ENCODE measurements at regions not wholly inside any gene's neighbourhood (a gene's known extent, or its start where the extent isn't known, plus 50 kb on each side); places are given as distances from the start of the nearest gene placed in this dataset.

GRCh38 chr10:130817046-130817624 lies 494.4 kb downstream of the TCERG1L start:
- no peak for DNase-seq (ENCODE audit: low read depth in 2 of 2)

- no peak for DNase-seq (ENCODE audit: low read depth in 2 of 2)
Observed at GRCh38 chr10:130817674-130818073, 493.8 kb downstream of the TCERG1L start.

- no peak for DNase-seq (ENCODE audit: low read depth in 2 of 2)
Observed at GRCh38 chr10:130820880-130821482, 490.5 kb downstream of the TCERG1L start.

- DNase-seq (ENCODE audit: low read depth in 2 of 2) = no peak
Observed at GRCh38 chr10:130824230-130825014, 487.1 kb downstream of the TCERG1L start.

GRCh38 chr10:130833596-130833995 lies 477.9 kb downstream of the TCERG1L start:
- no peak for DNase-seq (ENCODE audit: low read depth in 2 of 2)

GRCh38 chr10:130834170-130834569 lies 477.4 kb downstream of the TCERG1L start:
- DNase-seq (ENCODE audit: low read depth in 2 of 2) = no peak

DNA sequence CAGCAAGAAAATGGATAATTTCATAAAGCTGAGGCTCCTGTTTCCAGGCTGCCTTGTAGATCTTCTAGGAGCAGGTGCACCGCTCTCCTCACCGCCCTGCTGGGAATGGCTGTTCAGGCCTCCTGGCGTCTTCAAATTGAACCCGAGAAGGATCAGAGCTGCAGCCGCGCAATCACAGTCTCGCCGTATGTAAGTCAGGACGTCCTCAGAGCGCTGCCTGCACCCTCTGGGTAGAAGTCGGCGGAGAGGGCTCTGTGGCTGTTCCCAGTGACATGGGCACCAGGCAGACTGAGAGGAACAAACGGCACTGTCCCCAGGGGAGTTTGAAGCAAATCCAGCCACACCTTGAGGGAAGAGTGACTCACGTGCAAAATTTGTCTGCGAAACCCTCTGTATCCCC lies 476.9 kb downstream of the TCERG1L start:
- no peak for DNase-seq (ENCODE audit: low read depth in 2 of 2)

- DNase-seq (ENCODE audit: low read depth in 2 of 2) = no peak
Observed at GRCh38 chr10:130835068-130835467, 476.5 kb downstream of the TCERG1L start.

DNA sequence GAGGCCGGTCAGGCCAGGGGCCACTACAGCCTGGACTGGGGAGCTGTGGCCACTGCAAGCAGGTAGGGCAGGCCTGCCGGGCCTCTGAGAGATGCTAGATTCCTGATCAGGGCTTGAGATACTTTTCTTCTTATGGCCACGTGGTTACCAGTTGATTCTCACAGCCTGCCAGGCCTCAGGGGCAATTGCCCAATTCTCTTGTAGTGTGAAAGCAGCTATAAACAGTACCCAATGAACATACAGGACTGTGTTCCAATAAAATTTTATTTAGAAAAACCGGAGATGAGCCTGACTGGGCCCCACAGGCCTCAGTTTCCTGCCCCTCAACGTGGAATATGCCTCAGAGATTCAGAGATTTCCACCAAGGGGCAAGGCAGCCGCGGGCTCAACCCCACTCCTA lies 475.2 kb downstream of the TCERG1L start:
- DNase-seq (ENCODE audit: low read depth in 2 of 2) = no peak

- DNase-seq (ENCODE audit: low read depth in 2 of 2) = no peak
Observed at GRCh38 chr10:130843051-130843653, 468.4 kb downstream of the TCERG1L start.

DNA sequence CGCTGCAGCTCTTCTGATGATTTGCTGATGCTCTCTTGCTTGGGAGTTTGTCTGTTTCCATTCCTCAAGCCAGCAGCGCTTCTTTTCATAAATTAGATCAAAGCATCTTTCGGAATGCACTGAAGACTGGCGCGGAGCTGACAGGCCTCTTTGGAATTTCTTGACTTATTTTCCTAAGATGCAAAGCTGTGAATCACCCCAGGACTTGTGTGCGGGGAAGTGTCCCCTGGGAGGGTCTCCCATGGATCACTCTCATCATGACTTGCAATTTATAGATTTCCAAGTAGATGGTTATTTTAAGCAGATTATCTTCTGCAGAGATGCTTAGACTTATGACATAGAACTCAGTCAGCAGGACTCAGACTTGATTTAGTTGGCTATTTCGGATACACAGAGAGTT lies 467.2 kb downstream of the TCERG1L start:
- DNase-seq (ENCODE audit: low read depth in 2 of 2) = no peak

- no peak for DNase-seq (ENCODE audit: low read depth in 2 of 2)
Observed at GRCh38 chr10:130847170-130847569, 464.4 kb downstream of the TCERG1L start.

GRCh38 chr10:130848855-130849254 lies 462.7 kb downstream of the TCERG1L start:
- no peak for DNase-seq (ENCODE audit: low read depth in 2 of 2)

DNA sequence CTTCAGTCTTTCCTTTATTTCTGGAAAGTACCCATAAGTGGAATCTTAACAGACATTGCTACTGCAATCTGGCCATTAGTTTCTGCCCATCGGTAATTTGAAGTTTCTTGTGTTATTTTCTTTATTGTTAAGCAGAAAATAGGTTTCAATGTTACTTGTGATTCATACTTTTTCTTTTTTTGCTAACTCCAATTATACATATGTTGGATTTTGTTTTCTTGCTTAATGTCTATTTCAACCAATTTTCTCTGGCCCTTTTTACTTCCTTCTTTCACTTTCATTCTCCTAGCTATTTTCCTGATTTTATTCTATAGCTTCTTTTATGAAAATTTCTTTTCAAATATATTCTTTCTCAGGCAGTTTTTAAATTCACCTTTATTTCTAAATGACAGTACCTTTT lies 457.4 kb downstream of the TCERG1L start:
- DNase-seq (ENCODE audit: low read depth in 2 of 2) = no peak

DNA sequence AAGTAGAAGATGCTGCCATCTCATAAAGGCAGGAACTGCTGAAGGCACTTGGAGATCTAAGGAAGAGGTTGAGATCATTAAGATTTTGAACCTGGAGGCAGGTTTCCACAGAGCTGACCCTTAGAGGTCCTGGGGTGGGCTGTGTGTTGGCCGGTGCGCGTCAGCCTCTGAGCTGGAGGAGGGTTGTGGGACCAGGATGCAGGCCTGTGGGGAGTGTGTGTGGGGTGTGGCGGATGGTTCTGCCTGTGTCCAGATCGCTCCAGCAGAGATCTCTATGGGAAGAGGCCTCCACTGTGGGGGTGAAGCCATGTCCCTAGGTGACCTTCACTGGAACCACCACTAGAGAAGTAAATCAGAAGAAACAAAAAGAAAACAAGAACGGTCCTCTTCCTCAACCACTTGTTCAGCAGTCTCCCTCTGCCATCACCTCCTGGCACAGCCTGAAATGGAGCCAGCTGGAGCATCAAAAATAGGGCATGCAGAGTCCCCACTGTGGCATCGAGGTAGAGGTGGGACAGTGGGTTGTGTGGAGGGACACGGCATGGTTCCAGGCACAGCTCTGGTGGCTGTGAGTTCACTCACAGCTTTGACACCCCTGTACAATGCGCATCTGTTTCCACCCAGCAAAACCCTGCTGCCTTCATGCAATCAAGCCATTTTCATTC lies 453.8 kb downstream of the TCERG1L start:
- DNase-seq (ENCODE audit: low read depth in 2 of 2) = no peak

- no peak for DNase-seq (ENCODE audit: low read depth in 2 of 2)
Observed at GRCh38 chr10:130858626-130859025, 452.9 kb downstream of the TCERG1L start.

GRCh38 chr10:130859427-130859826 lies 452.1 kb downstream of the TCERG1L start:
- no peak for DNase-seq (ENCODE audit: low read depth in 2 of 2)

DNA sequence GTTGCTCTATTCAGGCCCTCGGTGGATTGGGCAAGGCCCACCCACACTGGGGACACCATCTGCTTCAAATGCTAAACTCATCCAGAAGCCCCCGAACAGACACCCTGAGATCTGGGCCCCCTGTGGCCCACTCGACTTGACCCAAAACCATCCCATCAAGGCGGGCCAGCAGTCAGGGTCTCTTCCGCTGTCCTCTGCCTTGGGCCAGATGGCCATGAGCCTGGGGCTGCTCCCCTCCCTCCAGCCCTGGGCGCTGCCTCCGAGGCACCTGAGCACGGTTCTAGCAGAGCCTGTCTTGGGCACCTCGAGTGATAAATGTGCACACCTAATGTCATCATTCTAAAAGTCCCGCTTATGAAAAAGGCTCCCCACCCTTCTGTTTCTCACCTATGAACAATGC lies 449.4 kb downstream of the TCERG1L start:
- DNase-seq (ENCODE audit: low read depth in 2 of 2) = no peak

GRCh38 chr10:130862626-130863025 lies 448.9 kb downstream of the TCERG1L start:
- DNase-seq (ENCODE audit: low read depth in 2 of 2) = no peak

DNA sequence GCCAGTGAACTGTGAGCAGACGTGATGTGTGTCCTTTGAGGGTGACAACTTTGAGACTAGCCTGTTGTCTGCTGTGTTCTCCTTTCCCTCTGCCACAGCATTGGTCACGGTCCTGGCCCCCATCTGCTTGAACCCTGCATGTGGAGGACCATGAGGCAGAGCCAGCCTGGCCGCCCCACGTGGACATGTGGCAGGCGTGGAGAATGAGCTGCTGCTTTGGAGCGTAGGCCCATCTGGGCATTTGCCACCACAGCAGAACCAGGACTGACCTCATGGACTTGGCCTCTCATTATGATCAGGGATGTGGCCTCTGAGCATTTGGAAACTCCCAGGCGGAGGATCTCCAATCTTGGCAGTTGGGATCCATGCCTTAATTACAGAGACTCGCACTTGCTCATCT lies 448.5 kb downstream of the TCERG1L start:
- DNase-seq (ENCODE audit: low read depth in 2 of 2) = no peak

DNA sequence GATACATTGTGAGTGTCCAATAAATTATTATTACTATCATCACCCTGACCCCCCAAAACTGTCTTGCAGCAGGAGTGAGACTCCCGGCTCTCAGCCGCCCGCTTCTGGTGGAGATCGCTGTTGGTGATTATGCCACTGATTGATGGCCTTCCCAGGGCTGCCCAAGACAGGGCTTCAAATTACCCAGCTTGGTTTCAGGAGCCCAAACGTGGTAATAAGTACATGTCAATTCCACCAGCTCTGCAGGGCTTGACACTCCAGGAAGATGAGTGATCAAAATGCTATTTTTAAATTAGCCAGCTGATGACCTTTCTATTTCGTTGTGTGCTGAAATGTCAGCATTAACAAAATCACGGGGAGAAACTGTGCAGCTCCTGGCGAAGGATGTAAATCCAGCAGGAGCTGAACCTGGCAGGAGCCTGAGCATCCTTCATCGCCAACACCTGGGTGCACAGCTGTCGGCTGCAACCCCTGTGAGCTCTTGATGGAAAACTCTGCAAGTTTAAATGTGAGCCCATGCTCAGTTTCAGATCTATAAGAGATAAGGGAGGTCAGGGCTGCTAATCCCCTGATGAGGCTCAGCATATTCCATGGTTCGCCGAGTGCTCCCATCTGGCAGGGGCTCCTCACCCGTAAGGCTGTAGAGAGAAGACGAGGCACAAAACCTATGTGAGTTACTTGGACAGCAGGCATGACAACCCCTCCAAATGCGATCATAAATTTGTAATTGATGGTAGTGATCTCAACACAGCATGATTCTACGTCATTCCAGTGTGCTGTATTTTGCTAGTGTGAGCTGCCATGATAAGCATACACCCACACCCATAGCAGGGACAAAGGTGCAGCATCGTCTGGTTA lies 446.3 kb downstream of the TCERG1L start:
- DNase-seq (ENCODE audit: low read depth in 2 of 2) = no peak

Measured in stimulated activated CD4-positive, alpha-beta T cell treated with anti-CD3 and anti-CD28 coated beads, Interleukin-12 subunit alpha, Interleukin-12 subunit beta, amount 100 ng/mL, for 24 hours (primary cell).